ENCODE measurements at regions not wholly inside any gene's neighbourhood (a gene's known extent, or its start where the extent isn't known, plus 50 kb on each side); places are given as distances from the start of the nearest gene placed in this dataset.

GRCh38 chr20:22052025-22052650 is 346.7 kb downstream of the PAX1 start:
- TF ChIP-seq CTCF (IDR thresholded peaks at IDR 0.05; ENCODE audit: insufficient read depth, low read length) (no peak), REST (IDR thresholded peaks at IDR 0.05; ENCODE audit: insufficient replicate concordance, low read depth) (no peak), GABPA (IDR thresholded peaks at IDR 0.05; ENCODE audit: low read depth) (no peak), POLR2AphosphoS5 (IDR thresholded peaks at IDR 0.05; ENCODE audit: low read depth) (no peak)

Measured in HL-60 (cell line).